ENCODE measurements at regions not wholly inside any gene's neighbourhood (a gene's known extent, or its start where the extent isn't known, plus 50 kb on each side); places are given as distances from the start of the nearest gene placed in this dataset.
A peak's percentile ranks its signal among the peaks of the same experiment; 100 is the strongest.

- DNase-seq = no peak
- no peak overlapping the region for H3K4me3 Mint-ChIP-seq
- H3K9me3 Mint-ChIP-seq = no peaks in the 10 kb centered on the region
- POLR2A ChIA-PET = no interaction called here
- no peaks in the 10 kb centered on the region for H3K4me1 Mint-ChIP-seq
- CTCF ChIA-PET = no interaction called here
- H3K27me3 Mint-ChIP-seq = peaks cover 2% of the 10 kb centered on the region
- H3K27ac Mint-ChIP-seq = no peak overlapping the region
- no peaks in the 10 kb centered on the region for H3K36me3 Mint-ChIP-seq (ENCODE audit: low read depth)
Observed at GRCh38 chr20:21653628-21654027, 51.8 kb upstream of the PAX1 start.

- POLR2A ChIA-PET = no interaction called here
- no peaks in the 10 kb centered on the region for H3K27me3 Mint-ChIP-seq
- H3K36me3 Mint-ChIP-seq (ENCODE audit: low read depth) = no peaks in the 10 kb centered on the region
- CTCF ChIA-PET = no interaction called here
- H3K9me3 Mint-ChIP-seq = peaks cover 7% of the 10 kb centered on the region
- H3K27ac Mint-ChIP-seq = no peak overlapping the region
- no peak overlapping the region for H3K4me3 Mint-ChIP-seq
- no peak for DNase-seq
- no peaks in the 10 kb centered on the region for H3K4me1 Mint-ChIP-seq
Observed at GRCh38 chr20:21643417-21643816, 62.0 kb upstream of the PAX1 start.

- Mint-ChIP-seq H3K4me3 (no peak overlapping the region), H3K27me3 (no peaks in the 10 kb centered on the region), H3K4me1 (no peaks in the 10 kb centered on the region), H3K9me3 (peaks cover 3% of the 10 kb centered on the region), H3K36me3 (ENCODE audit: low read depth) (no peaks in the 10 kb centered on the region), H3K27ac (no peak overlapping the region)
- DNase-seq = no peak
- CTCF ChIA-PET = no interaction called here
- POLR2A ChIA-PET = no interaction called here
Observed at GRCh38 chr20:21640556-21640955, 64.9 kb upstream of the PAX1 start.

DNA sequence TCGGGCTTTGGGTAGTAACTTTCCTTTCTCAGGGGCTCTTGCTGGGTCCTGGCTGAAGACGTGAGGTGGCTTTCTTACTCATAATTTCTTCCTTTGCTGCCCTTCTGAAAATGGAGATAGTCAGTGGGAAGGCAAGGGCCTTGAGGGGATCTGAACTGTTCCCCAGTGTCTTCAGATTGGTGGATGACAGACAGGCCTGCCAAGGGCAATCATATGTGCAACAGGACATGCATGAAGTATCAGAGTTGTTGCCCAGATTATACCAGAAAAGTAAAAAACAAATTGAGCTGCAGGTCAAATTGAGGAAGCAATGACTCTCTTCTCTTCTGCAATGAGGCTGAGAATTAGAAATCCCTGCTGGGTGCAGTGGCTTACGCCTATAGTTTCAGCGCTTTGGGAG, 71.6 kb upstream of the PAX1 start:
- H3K27ac Mint-ChIP-seq = peak overlapping the region; percentile 46
- H3K4me1 Mint-ChIP-seq = no peaks in the 10 kb centered on the region
- ChIA-PET POLR2A (no interaction called here), CTCF (no interaction called here)
- no peaks in the 10 kb centered on the region for H3K9me3 Mint-ChIP-seq
- H3K36me3 Mint-ChIP-seq (ENCODE audit: low read depth) = no peaks in the 10 kb centered on the region
- no peak overlapping the region for H3K4me3 Mint-ChIP-seq
- peaks cover 2% of the 10 kb centered on the region for H3K27me3 Mint-ChIP-seq
- DNase-seq = no peak

DNA sequence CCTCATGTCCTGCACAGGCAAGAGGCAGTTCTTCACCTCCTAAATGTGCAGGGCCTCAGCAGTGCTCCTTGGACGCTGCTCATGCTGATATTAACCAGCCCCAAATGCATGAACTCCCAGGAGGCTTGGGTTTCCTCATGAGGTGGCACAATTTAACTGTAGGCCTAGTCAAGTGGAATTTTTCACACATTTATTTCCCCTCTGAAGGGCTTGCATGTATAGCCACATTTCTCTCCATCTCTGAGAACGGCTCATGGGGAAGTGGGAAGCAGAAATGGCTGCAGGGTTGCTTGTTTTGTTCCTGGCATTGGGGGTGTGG, 72.8 kb upstream of the PAX1 start:
- no peak overlapping the region for H3K27ac Mint-ChIP-seq
- H3K36me3 Mint-ChIP-seq (ENCODE audit: low read depth) = no peaks in the 10 kb centered on the region
- ChIA-PET POLR2A (no interaction called here), CTCF (no interaction called here)
- no peaks in the 10 kb centered on the region for H3K4me1 Mint-ChIP-seq
- no peak overlapping the region for H3K4me3 Mint-ChIP-seq
- no peak for DNase-seq
- peaks cover 2% of the 10 kb centered on the region for H3K27me3 Mint-ChIP-seq
- H3K9me3 Mint-ChIP-seq = no peaks in the 10 kb centered on the region

DNA sequence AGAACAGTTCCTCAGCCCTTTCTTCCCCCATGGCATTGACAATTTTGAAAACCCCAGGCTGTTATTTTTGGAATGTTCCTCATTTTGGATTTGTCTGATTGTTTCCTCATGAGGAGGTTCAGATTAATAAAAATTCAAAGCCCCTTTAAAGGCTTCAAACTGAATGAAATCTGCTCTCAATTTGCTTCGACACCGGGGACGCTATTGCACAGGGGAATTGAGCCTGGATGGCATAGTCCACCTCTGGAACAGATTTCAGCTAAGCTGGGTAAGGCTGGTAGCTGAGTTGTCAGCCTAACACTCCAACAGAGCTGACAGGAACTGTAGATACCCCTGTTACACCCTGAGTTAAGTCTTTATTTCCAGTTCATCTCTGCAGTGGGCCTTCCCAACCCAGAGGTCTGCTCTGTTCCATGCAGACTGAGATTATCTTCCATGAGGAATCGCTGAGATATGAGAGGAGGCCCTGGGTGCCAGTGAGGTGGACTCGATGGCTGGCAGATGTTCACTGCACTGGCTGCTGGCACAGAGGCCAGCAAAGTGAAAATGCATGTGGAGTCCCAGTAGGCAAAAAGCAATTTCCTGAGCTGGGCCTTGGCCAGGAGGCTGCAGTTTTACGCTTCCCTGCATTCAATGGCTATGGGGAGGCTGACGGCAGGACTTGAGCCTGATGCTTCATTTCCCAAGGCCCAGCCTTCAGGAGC, 73.3 kb upstream of the PAX1 start:
- POLR2A ChIA-PET = no interaction called here

DNA sequence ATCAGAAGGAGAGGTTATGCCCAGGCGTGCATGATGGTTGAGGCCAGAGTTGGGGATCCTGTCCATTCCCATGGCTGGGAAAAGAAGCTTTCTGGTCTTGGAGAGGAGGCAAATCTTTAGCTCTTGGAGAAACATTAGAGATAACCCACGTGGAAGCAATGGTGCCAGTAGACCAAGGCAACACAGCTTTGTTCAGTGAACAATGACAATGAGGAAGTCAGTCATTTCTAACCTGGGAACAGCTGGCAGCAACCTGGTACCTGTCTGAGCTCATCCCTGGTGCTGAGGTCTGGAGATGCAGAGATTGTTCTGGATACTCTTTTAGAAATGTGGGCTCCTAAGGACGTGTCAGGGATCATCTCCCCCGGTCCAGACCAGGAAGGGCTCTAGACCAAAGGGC, 76.7 kb upstream of the PAX1 start:
- H3K4me1 Mint-ChIP-seq = no peaks in the 10 kb centered on the region
- no peak overlapping the region for H3K4me3 Mint-ChIP-seq
- ChIA-PET CTCF (no interaction called here), POLR2A (no interaction called here)
- peaks cover 9% of the 10 kb centered on the region for H3K27me3 Mint-ChIP-seq
- no peak overlapping the region for H3K27ac Mint-ChIP-seq
- H3K36me3 Mint-ChIP-seq (ENCODE audit: low read depth) = no peaks in the 10 kb centered on the region
- DNase-seq = no peak
- no peaks in the 10 kb centered on the region for H3K9me3 Mint-ChIP-seq

More for the DNA sequence above, 73.3 kb upstream of the PAX1 start:
- no peak for DNase-seq
- Mint-ChIP-seq H3K4me3 (no peak overlapping the region), H3K9me3 (no peaks in the 10 kb centered on the region), H3K27ac (no peak overlapping the region), H3K4me1 (no peaks in the 10 kb centered on the region), H3K27me3 (peaks cover 5% of the 10 kb centered on the region), H3K36me3 (ENCODE audit: low read depth) (no peaks in the 10 kb centered on the region)
- CTCF ChIA-PET = no interaction called here

DNA sequence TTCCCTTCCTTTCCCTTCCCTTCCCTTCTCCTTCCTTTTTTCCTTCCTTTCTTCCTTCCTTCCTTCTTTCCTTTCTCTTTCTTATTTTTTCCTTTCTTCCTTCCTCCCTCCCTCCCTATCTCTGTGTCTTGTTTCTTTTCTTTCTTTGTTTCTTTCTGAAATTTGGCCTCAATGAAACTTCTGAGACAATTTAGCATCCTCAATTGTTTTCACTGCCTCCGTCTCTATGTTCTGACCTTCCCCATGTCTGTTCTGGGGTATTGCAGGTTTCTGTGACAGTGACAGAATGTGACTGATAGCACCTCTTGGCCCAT, 81.7 kb upstream of the PAX1 start:
- no peak overlapping the region for H3K27ac Mint-ChIP-seq
- H3K36me3 Mint-ChIP-seq (ENCODE audit: low read depth) = no peaks in the 10 kb centered on the region
- DNase-seq = no peak
- H3K4me3 Mint-ChIP-seq = no peak overlapping the region
- H3K9me3 Mint-ChIP-seq = no peaks in the 10 kb centered on the region
- peaks cover 10% of the 10 kb centered on the region for H3K27me3 Mint-ChIP-seq
- ChIA-PET POLR2A (no interaction called here), CTCF (no interaction called here)
- H3K4me1 Mint-ChIP-seq = peaks cover 2% of the 10 kb centered on the region

GRCh38 chr20:21623074-21623780, 82.2 kb upstream of the PAX1 start:
- Mint-ChIP-seq H3K4me1 (peaks cover 3% of the 10 kb centered on the region), H3K27me3 (peaks cover 10% of the 10 kb centered on the region), H3K36me3 (ENCODE audit: low read depth) (no peaks in the 10 kb centered on the region), H3K27ac (no peak overlapping the region), H3K9me3 (no peaks in the 10 kb centered on the region), H3K4me3 (no peak overlapping the region)
- POLR2A ChIA-PET = no interaction called here
- CTCF ChIA-PET = no interaction called here
- no peak for DNase-seq

DNA sequence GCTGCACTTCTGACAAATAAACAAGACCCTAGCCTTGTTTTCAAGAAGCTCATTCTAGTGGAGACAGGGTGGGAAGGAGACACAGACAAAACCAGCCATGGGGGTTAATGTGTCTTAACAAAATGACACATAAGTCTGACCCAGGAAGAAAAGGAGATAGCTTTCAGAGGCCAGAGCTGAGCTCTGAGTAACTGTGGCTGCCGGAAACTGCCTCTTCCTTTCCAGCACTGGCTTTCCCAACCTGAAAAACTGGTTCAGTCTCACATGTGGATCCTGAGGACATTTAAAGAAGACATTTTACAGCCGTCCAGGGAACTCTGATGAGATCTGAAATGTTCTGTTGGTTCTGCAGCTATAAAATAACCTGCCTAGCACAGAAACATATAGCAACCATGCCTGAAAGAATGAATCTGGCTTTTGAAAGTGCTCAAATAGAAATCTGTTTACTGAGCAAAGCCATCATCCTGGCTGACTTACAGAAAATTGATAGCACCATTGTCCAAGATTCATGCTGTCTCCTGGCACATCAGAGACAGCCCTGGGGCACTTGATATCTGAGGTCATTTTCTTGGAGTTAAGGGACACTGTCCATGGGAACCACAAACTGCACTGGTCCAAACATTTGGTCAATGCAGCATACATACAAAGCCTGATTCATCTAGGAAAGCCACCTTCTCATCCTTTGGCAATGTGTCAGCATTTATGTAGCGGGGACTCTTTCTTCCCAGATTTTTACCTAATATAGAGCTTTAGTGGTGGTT, 83.2 kb upstream of the PAX1 start:
- H3K4me1 Mint-ChIP-seq = peaks cover 3% of the 10 kb centered on the region
- ChIA-PET CTCF (no interaction called here), POLR2A (no interaction called here)
- H3K9me3 Mint-ChIP-seq = no peaks in the 10 kb centered on the region
- H3K36me3 Mint-ChIP-seq (ENCODE audit: low read depth) = no peaks in the 10 kb centered on the region
- H3K27ac Mint-ChIP-seq = no peak overlapping the region
- no peak overlapping the region for H3K4me3 Mint-ChIP-seq
- DNase-seq = no peak
- peaks cover 12% of the 10 kb centered on the region for H3K27me3 Mint-ChIP-seq

GRCh38 chr20:21618759-21619416, 86.6 kb upstream of the PAX1 start:
- H3K4me1 Mint-ChIP-seq = peaks cover 3% of the 10 kb centered on the region
- CTCF ChIA-PET = no interaction called here
- H3K27me3 Mint-ChIP-seq = peaks cover 10% of the 10 kb centered on the region
- no peak for DNase-seq
- H3K4me3 Mint-ChIP-seq = no peak overlapping the region
- no peaks in the 10 kb centered on the region for H3K9me3 Mint-ChIP-seq
- no peak overlapping the region for H3K27ac Mint-ChIP-seq
- POLR2A ChIA-PET = no interaction called here
- H3K36me3 Mint-ChIP-seq (ENCODE audit: low read depth) = no peaks in the 10 kb centered on the region

DNA sequence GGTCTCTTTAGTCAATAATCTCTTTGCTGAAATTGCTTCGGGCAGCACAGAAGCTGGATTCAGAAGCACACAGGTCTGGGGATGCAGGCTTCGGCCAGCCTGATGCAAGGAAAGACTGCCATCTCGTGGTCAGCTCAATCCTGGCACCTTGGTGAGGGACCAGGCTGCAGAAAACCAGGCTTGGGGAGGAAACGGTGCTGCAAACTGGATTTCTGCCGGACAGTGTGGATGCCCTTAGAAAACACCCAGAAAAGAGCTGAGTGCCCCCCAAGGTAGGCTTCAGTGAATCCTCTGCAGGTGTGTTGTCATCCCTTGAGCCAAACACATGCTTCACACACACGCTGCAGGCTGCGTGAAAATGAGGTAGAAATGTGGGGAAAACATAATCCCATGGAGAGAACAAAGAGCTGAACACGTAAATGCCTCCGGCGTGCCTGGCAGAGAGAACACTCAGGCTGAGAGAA, 89.8 kb upstream of the PAX1 start:
- Mint-ChIP-seq H3K36me3 (ENCODE audit: low read depth) (no peaks in the 10 kb centered on the region), H3K27ac (no peak overlapping the region), H3K4me3 (no peak overlapping the region), H3K27me3 (peaks cover 7% of the 10 kb centered on the region), H3K4me1 (peaks cover 3% of the 10 kb centered on the region), H3K9me3 (no peaks in the 10 kb centered on the region)
- peak; percentile 49 for DNase-seq
- ChIA-PET CTCF (interaction anchor here (0.7 to 1.9 kb wide), 7 partner anchors 21 to 380 kb away, joined by 3 to 7 read pairs (median 3); no protein-coding TSS in a partner anchor), POLR2A (no interaction called here)

DNA sequence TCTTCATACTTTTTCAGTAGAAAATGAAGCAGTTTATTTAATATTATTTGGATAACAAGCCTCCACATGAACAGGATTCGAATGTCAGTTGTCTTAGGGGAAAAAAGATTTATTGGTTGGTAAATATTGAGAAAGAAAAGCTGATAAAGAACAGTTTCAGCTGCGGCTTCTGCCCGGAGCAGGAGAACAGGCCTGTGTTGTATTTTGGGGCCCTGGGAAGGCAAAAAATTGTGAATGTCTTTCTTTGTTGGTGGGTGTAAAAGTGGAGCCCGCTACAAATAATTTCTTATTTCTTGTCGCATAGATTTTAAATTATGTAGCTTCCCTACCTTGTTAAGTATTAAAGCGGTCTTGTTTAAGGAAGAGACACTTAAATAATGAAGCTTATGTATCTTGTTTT, 90.5 kb upstream of the PAX1 start:
- POLR2A ChIA-PET = no interaction called here

More for the DNA sequence above, 90.5 kb upstream of the PAX1 start:
- H3K36me3 Mint-ChIP-seq (ENCODE audit: low read depth) = no peaks in the 10 kb centered on the region
- CTCF ChIA-PET = interaction anchor here (0.5 to 1.9 kb wide), 6 partner anchors 80 to 379 kb away, joined by 3 to 7 read pairs (median 4); no protein-coding TSS in a partner anchor
- no peak overlapping the region for H3K4me3 Mint-ChIP-seq
- H3K27ac Mint-ChIP-seq = no peak overlapping the region
- peaks cover 3% of the 10 kb centered on the region for H3K4me1 Mint-ChIP-seq
- H3K27me3 Mint-ChIP-seq = peaks cover 7% of the 10 kb centered on the region
- DNase-seq = no peak
- no peaks in the 10 kb centered on the region for H3K9me3 Mint-ChIP-seq

All from activated CD4-positive, alpha-beta T cell treated with anti-CD3 and anti-CD28 coated beads, Interleukin-2, amount 10 ng/mL, durations not matched to agents 7 days and 5 days (primary cell).